HG03558 (cell line): ENCODE measurements at regions not wholly inside any gene's neighbourhood (a gene's known extent, or its start where the extent isn't known, plus 50 kb on each side); places are given as distances from the start of the nearest gene placed in this dataset.

ENCODE experiments used
- ATAC-seq: cut with Tn5 transposase; IDR thresholded peaks from one replicate; pipeline ENCODE4 v1.9.1; 2021; ENCODE audit warnings: moderate number of reproducible peaks; ENCODE audit not compliant: unreplicated experiment; ENCODE audit errors: extremely low read depth

DNA sequence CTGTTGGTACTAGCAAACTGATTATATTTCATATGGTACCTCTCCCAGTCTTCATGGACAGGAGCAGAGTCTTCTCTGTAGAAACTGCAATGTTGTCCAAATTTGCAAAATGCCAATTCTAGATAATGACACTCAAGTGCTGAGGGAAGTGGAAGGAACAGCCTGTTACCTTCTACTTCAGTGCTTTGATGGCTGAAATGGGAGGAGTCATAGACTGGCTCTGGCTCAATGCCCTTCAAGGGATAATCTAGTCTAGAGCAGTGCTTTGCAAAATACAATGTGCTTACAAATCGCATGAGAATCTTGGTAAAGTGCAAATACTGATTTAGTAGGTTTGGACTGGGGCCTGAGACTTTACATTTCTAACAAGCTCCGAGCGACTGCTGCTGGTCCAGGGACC lies 51.7 kb upstream of the ACP3 start:
- ATAC-seq, result no peak

DNA sequence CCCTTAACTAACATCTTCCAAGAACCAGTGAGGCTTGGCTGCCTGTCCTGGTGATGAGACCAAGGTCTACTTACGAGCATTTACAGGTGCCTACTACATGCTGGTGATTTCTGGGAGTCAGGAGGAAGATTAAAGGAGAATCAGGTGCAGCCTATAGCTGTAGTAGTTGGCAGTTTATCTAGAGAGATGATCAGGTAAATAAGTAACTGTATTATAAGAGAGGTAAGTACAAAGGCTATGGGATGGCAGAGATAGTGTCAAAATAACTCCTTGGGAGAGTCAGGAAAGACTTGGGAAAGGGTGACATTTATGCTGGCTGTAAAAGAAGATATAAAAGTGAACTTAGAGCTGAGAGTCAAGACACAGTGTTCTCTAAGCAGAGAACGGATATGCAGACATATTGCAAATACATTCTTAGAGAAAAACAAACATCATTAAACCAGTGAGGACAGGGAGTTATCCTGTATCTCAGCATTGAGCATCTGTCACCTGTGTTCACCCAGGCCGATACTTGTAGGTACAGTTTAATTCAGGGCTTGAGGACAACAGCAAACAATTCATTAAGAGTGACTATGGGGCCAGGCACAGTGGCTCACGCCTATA lies 49.7 kb upstream of the ACP3 start:
- no peak for ATAC-seq
